Endothelial cell of umbilical vein (primary cell): ENCODE measurements at regions not wholly inside any gene's neighbourhood (a gene's known extent, or its start where the extent isn't known, plus 50 kb on each side); places are given as distances from the start of the nearest gene placed in this dataset.

Experiments
- BruUV-seq: library from RNA; stranded (reverse); fragments of 400-500 nt; replicated peaks from 2 replicates; lab custom pipeline; 2021; lab: Mats Ljungman, UMichigan
- CTCF ChIA-PET: fragments of 300-600, 350-600 bp; sonication (Branson Sonifier 250); formaldehyde crosslinking; loops from one replicate; lab custom pipeline; 2021; ENCODE audit warnings: antibody characterized with exemption, inconsistent platforms; lab: Charles Lee
- POLR2A ChIA-PET: fragments of 300-600, 350-600 bp; sonication (Branson Sonifier 250); formaldehyde crosslinking; loops from one replicate; lab custom pipeline; 2021; ENCODE audit warnings: antibody characterized with exemption, inconsistent platforms; lab: Charles Lee
- DNase-seq: peaks from one replicate; pipeline ENCODE4 v3.0.0-alpha.2; 2011; ENCODE audit warnings: low read depth, low spot score
- FAIRE-seq: peaks from 2 replicates; lab custom pipeline; 2011; peaks lifted over from hg19 to GRCh38; lab: Jason Lieb, UNC
- H2AFZ ChIP-seq: 2 replicates; pipeline ENCODE4 v1.6.0; 2012; ENCODE audit warnings: low read depth, low read length, control low read depth, inconsistent platforms
- H3K27ac ChIP-seq: 2 replicates; pipeline ENCODE4 v1.5.1; 2011; ENCODE audit warnings: low read depth, mild to moderate bottlenecking, control low read depth, low read length, moderate library complexity; ENCODE audit not compliant: insufficient read depth
- H3K27me3 ChIP-seq, 2 experiments: 2 replicates each; pipeline versions ENCODE4 v1.6.0 to v1.6.1; 2011; ENCODE audit warnings: low read length in 2 of 2, mixed read lengths in 1 of 2; ENCODE audit not compliant: control insufficient read depth in 2 of 2, insufficient read depth in 2 of 2
- H3K36me3 ChIP-seq, 2 experiments: 2 replicates in 1 of 2; 3 replicates in 1 of 2; pipeline ENCODE4 v1.5.1; 2011; ENCODE audit warnings: low read length in 2 of 2, mild to moderate bottlenecking in 1 of 2, moderate library complexity in 1 of 2; ENCODE audit not compliant: control insufficient read depth in 2 of 2, insufficient read depth in 2 of 2; ENCODE audit errors: extremely low read depth in 1 of 2
- H3K4me1 ChIP-seq: 3 replicates; pipeline ENCODE4 v1.5.1; 2011; ENCODE audit warnings: mild to moderate bottlenecking, low read length; ENCODE audit not compliant: control insufficient read depth, insufficient read depth; ENCODE audit errors: extremely low read depth
- H3K4me2 ChIP-seq: 2 replicates; pipeline ENCODE4 v1.6.1; 2011; ENCODE audit warnings: low read length, control low read depth, mixed read lengths; ENCODE audit not compliant: insufficient read depth
- H3K4me3 ChIP-seq, 3 experiments: fragments of 200-600 bp in 1 of 3; sonication (generic), shearing (Covaris generic) in 1 of 3; replicated peaks in 1 of 3; 2 replicates each; pipeline ENCODE4 v1.5.1; 2011 to 2016; ENCODE audit warnings: control low read depth in 3 of 3, low read length in 3 of 3, mild to moderate bottlenecking in 2 of 3, inconsistent platforms in 1 of 3, low read depth in 1 of 3, moderate library complexity in 1 of 3; ENCODE audit not compliant: insufficient read depth in 1 of 3
- H3K79me2 ChIP-seq: 2 replicates; pipeline ENCODE4 v1.6.0; 2012; ENCODE audit warnings: low read length, inconsistent platforms; ENCODE audit not compliant: control insufficient read depth, insufficient read depth
- H3K9ac ChIP-seq: replicated peaks from 2 replicates; pipeline ENCODE3; 2011; ENCODE audit warnings: low read length, control low read depth; ENCODE audit not compliant: insufficient read depth; ENCODE audit errors: extremely low read depth
- H3K9me1 ChIP-seq: replicated peaks from 3 replicates; pipeline ENCODE4 v1.6.0; 2011; ENCODE audit warnings: mild to moderate bottlenecking, low read length; ENCODE audit not compliant: control insufficient read depth, insufficient read depth; ENCODE audit errors: extremely low read depth
- H3K9me3 ChIP-seq: replicated peaks from 2 replicates; pipeline ENCODE4 v1.5.1; 2012; ENCODE audit warnings: low read length, inconsistent platforms; ENCODE audit not compliant: control insufficient read depth, insufficient read depth
- H4K20me1 ChIP-seq: replicated peaks from 2 replicates; pipeline ENCODE3; 2011; ENCODE audit warnings: mild to moderate bottlenecking, low read length; ENCODE audit not compliant: control insufficient read depth, insufficient read depth; ENCODE audit errors: extremely low read depth
- CTCF ChIP-seq, 2 donors: IDR thresholded peaks; 1 replicate in 1 of 2; 2 replicates in 1 of 2; pipeline ENCODE4 v1.5.1; 2011; ENCODE audit warnings: low read length in 2 of 2, mild to moderate bottlenecking in 2 of 2, moderate library complexity in 2 of 2, control low read depth in 1 of 2, inconsistent platforms in 1 of 2, low read depth in 1 of 2; ENCODE audit not compliant: insufficient read depth in 1 of 2; ENCODE audit errors: extremely low read depth in 1 of 2
- EZH2 ChIP-seq: IDR thresholded peaks from 2 replicates; pipeline ENCODE4 v1.6.1; 2012; ENCODE audit warnings: borderline replicate concordance, low read depth, mild to moderate bottlenecking, moderate library complexity, low read length, inconsistent platforms; ENCODE audit not compliant: severe bottlenecking
- GATA2 ChIP-seq: IDR thresholded peaks from 2 replicates; pipeline ENCODE4 v1.7.0; 2011; ENCODE audit warnings: low read depth, mild to moderate bottlenecking, moderate library complexity, mixed read lengths, low read length; ENCODE audit not compliant: insufficient read length, insufficient read depth
- JUN ChIP-seq: IDR thresholded peaks from 2 replicates; pipeline ENCODE4 v1.6.1; 2011; ENCODE audit warnings: borderline replicate concordance, low read depth; ENCODE audit not compliant: insufficient read length, insufficient read depth
- MAX ChIP-seq: IDR thresholded peaks from 2 replicates; pipeline ENCODE4 v1.6.1; 2011; ENCODE audit not compliant: insufficient read depth, insufficient read length
- MYC ChIP-seq: IDR thresholded peaks from one replicate; pipeline ENCODE4 v1.6.1; 2011; ENCODE audit warnings: mild to moderate bottlenecking, low read depth, low read length
- POLR2A ChIP-seq: IDR thresholded peaks from 2 replicates; pipeline ENCODE4 v1.6.1; 2012; ENCODE audit warnings: low read depth, mild to moderate bottlenecking, control low read depth, low read length
- POLR2AphosphoS5 ChIP-seq: IDR thresholded peaks from 2 replicates; pipeline ENCODE4 v1.6.1; 2012; ENCODE audit warnings: low read depth, mild to moderate bottlenecking, control low read depth, low read length, moderate library complexity; ENCODE audit not compliant: insufficient read depth
- dilution Hi-C: fragments of 300-500 bp; cut with MboI; formaldehyde crosslinking; loops from one replicate; pipeline ENCODE4 v1.15.0; 2019; ENCODE audit warnings: low sequenced_read_pairs; ENCODE audit not compliant: extremely low pct_ligation_motif_present
- intact Hi-C: fragments of 100-400 bp; cut with micrococcal nuclease; formaldehyde crosslinking; loops from one replicate; pipeline ENCODE4 v1.10.0; 2022

GRCh38 chr1:68615312-68615711 is 118.4 kb upstream of the DEPDC1 start:
- DNase-seq (no peak), FAIRE-seq (no peak)
- TF ChIP-seq MAX (no peak), EZH2 (no peak), POLR2AphosphoS5 (no peak), JUN (no peak), GATA2 (no peak), MYC (no peak), CTCF (IDR thresholded peaks at IDR 0.05; ENCODE audit: extremely low read depth in 1 of 2, insufficient read depth in 1 of 2, low read depth in 1 of 2, low read length in 2 of 2) (no peak), POLR2A (no peak)
- Histone ChIP-seq H3K79me2 (no peaks in the 10 kb centered on the region), H4K20me1 (no peaks in the 10 kb centered on the region), H3K9me1 (no peaks in the 10 kb centered on the region), H3K36me3 (no peaks in the 10 kb centered on the region), H2AFZ (no peak overlapping the region), H3K4me3 (no peak overlapping the region), H3K4me2 (no peak overlapping the region), H3K27me3 (no peaks in the 10 kb centered on the region), H3K27ac (no peak overlapping the region), H3K4me1 (no peaks in the 10 kb centered on the region), H3K9me3 (no peaks in the 10 kb centered on the region), H3K9ac (no peak overlapping the region)
- intact Hi-C loops = no loop called here
- ChIA-PET POLR2A (no interaction called here), CTCF (interaction anchor here (0.8 kb wide), 1 partner anchor 1124 kb away, joined by 3 read pairs; no protein-coding TSS in a partner anchor)
- dilution Hi-C loops = no loop called here
- no TSS peak for BruUV-seq
